CD14-positive monocyte (primary cell): ENCODE measurements at regions not wholly inside any gene's neighbourhood (a gene's known extent, or its start where the extent isn't known, plus 50 kb on each side); places are given as distances from the start of the nearest gene placed in this dataset.

Source experiments
- DNase-seq, 3 donors: peaks; one replicate each; pipeline ENCODE4 v3.0.0-alpha.2; 2011 to 2022
- H2AFZ ChIP-seq: 2 replicates; pipeline ENCODE4 v1.6.0; 2012; ENCODE audit warnings: mild to moderate bottlenecking, low read depth, low read length, inconsistent platforms; ENCODE audit not compliant: insufficient read depth, poor library complexity, severe bottlenecking
- H3K27ac ChIP-seq, 2 donors: 1 replicate in 1 of 2; 2 replicates in 1 of 2; pipeline ENCODE4 v1.5.1; 2012 to 2013; ENCODE audit warnings: low read length in 2 of 2, control low read depth in 1 of 2, inconsistent platforms in 1 of 2, low read depth in 1 of 2, mild to moderate bottlenecking in 1 of 2
- H3K27me3 ChIP-seq, 2 donors: one replicate each; pipeline versions ENCODE4 v1.6.0 to v1.6.1; 2011 to 2013; ENCODE audit warnings: low read length in 2 of 2; ENCODE audit not compliant: control insufficient read depth in 2 of 2, insufficient read depth in 2 of 2
- H3K36me3 ChIP-seq, 2 donors: replicated peaks in 1 of 2; 1 replicate in 1 of 2; 2 replicates in 1 of 2; pipeline versions ENCODE4 v1.5.1 to v1.6.1; 2012 to 2013; ENCODE audit warnings: low read length in 2 of 2, control low read depth in 1 of 2, inconsistent platforms in 1 of 2, mild to moderate bottlenecking in 1 of 2; ENCODE audit not compliant: insufficient read depth in 2 of 2, control insufficient read depth in 1 of 2
- H3K4me1 ChIP-seq, 2 donors: 1 replicate in 1 of 2; 2 replicates in 1 of 2; pipeline versions ENCODE4 v1.5.1 to v1.6.1; 2012 to 2013; ENCODE audit warnings: low read length in 2 of 2, control low read depth in 1 of 2, inconsistent platforms in 1 of 2, mild to moderate bottlenecking in 1 of 2, moderate library complexity in 1 of 2; ENCODE audit not compliant: insufficient read depth in 2 of 2, control insufficient read depth in 1 of 2
- H3K4me2 ChIP-seq: replicated peaks from 2 replicates; pipeline ENCODE3; 2012; ENCODE audit warnings: low read length, moderate library complexity, mild to moderate bottlenecking; ENCODE audit not compliant: poor library complexity, severe bottlenecking; ENCODE audit errors: extremely low read depth
- H3K4me3 ChIP-seq, 3 experiments: fragments of 200-600 bp in 1 of 3; sonication (generic) in 1 of 3; replicated peaks in 1 of 3; 1 replicate in 2 of 3; 2 replicates in 1 of 3; pipeline ENCODE4 v1.5.1; 2011 to 2013; ENCODE audit warnings: low read length in 3 of 3, mild to moderate bottlenecking in 3 of 3, control low read depth in 2 of 3, low read depth in 2 of 3, inconsistent platforms in 1 of 3, moderate library complexity in 1 of 3
- H3K79me2 ChIP-seq: 2 replicates; pipeline ENCODE4 v1.6.0; 2012; ENCODE audit warnings: mild to moderate bottlenecking, control low read depth, inconsistent platforms, low read length, moderate library complexity; ENCODE audit not compliant: insufficient read depth
- H3K9ac ChIP-seq: 2 replicates; pipeline ENCODE4 v1.6.0; 2017; ENCODE audit warnings: low read length, mild to moderate bottlenecking; ENCODE audit not compliant: insufficient read depth, poor library complexity, severe bottlenecking
- H3K9me3 ChIP-seq, 2 donors: replicated peaks in 1 of 2; 1 replicate in 1 of 2; 2 replicates in 1 of 2; pipeline versions ENCODE4 v1.5.1 to v1.6.1; 2012 to 2013; ENCODE audit warnings: low read length in 2 of 2, control low read depth in 1 of 2; ENCODE audit not compliant: control insufficient read depth in 1 of 2, insufficient read depth in 1 of 2
- H4K20me1 ChIP-seq: 2 replicates; pipeline ENCODE4 v1.6.0; 2012; ENCODE audit warnings: mild to moderate bottlenecking, low read length, control low read depth, moderate library complexity; ENCODE audit not compliant: insufficient read depth
- H3K27ac Mint-ChIP-seq, 7 donors: one replicate each; pipeline ENCODE4 v1.8.0; 2020; ENCODE audit warnings: mild to moderate bottlenecking in 7 of 7, mixed read lengths in 7 of 7, moderate library complexity in 6 of 7, inconsistent platforms in 2 of 7
- H3K27me3 Mint-ChIP-seq, 3 donors: one replicate each; pipeline ENCODE4 v1.8.0; 2021 to 2022; ENCODE audit warnings: low read depth in 3 of 3, mild to moderate bottlenecking in 3 of 3, mixed read lengths in 3 of 3, moderate library complexity in 3 of 3, inconsistent platforms in 1 of 3
- H3K36me3 Mint-ChIP-seq, 2 donors: one replicate each; pipeline ENCODE4 v1.8.0; 2020; ENCODE audit warnings: mixed read lengths in 2 of 2, inconsistent platforms in 1 of 2, mild to moderate bottlenecking in 1 of 2
- H3K4me1 Mint-ChIP-seq: one replicate; pipeline ENCODE4 v1.8.0; 2020; ENCODE audit warnings: mild to moderate bottlenecking, mixed read lengths
- H3K4me3 Mint-ChIP-seq, 2 donors: one replicate each; pipeline ENCODE4 v1.8.0; 2020; ENCODE audit warnings: mild to moderate bottlenecking in 2 of 2, mixed read lengths in 2 of 2, moderate library complexity in 1 of 2
- H3K9me3 Mint-ChIP-seq, 7 donors: one replicate each; pipeline ENCODE4 v1.8.0; 2020 to 2022; ENCODE audit warnings: mixed read lengths in 7 of 7, mild to moderate bottlenecking in 6 of 7, moderate library complexity in 6 of 7, inconsistent platforms in 2 of 7
- WGBS: methylation state at CpG from one replicate; pipeline ENCODE4 v1.1.5; 2013; ENCODE audit warnings: missing lambda C conversion rate; ENCODE audit not compliant: insufficient coverage; 5-methylcytosine and 5-hydroxymethylcytosine counted together
- intact Hi-C, 2 donors: fragments of 100-400 bp; cut with micrococcal nuclease; formaldehyde crosslinking; loops; one replicate each; pipeline versions ENCODE4 v1.15.0 to v1.15.1; 2023
- TF ChIP-seq, protein P1 (sequence below): fragments of 200-600 bp; IDR thresholded peaks from one replicate; pipeline ENCODE4 v1.8.0; 2022; ENCODE audit warnings: antibody characterized with exemption, mild to moderate bottlenecking

DNA sequence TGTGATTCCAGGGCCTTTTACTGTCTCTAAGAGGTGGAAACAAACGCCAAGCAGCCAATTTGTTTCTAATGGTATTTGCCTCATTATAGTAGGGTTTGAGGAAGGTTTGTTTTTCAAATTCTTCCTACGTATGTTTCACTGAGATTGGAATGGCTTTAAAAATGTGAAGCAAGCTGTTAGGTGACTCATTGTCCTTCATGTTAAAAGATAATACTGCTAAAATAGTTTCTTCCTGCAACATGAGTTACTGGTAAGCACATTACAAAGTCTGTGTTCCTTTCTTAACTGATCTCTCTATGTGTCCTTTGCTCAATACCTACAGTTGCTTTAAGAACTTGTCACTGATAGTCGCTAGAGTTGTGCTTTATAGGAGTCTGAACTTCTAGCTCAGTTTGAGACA is 1183.9 kb downstream of the RPA4 start:
- H3K9me3 Mint-ChIP-seq, result peaks cover 0 to 4% (median 0%) of the 10 kb centered on the region in 7 donors
- no peaks in the 10 kb centered on the region for H3K9me3 ChIP-seq

DNA sequence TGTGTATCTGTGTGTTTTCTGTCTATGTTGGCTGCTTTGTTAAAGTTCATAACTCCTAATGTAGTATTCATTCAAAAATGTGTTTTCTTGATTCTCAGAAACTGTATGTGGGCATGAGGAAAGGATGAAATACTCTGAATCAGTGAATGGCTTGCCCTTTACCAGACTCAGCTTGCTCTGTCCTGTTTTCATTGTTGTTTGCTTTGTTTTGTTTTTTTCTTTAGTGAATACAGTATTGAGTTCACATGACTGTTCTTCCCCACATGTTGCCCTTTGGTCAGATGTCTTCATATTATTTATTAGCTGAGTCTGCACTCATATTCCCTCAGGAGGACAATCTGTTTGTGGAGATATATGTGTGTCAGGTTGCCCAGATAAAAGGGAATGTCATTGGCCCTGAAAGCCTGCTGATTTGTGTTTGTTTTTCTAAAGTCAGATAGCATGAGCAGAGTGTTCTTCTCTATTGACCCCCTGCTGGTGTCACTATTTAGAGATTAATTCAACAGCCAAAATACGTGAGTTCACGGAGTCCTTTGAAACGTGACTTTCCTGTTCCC is 1184.4 kb downstream of the RPA4 start:
- H3K4me2 ChIP-seq, result no peak overlapping the region
- no peak overlapping the region for H3K27ac ChIP-seq
- H3K79me2 ChIP-seq, result no peaks in the 10 kb centered on the region
- no peak overlapping the region for H2AFZ ChIP-seq
- H3K4me3 ChIP-seq, result no peak overlapping the region
- no peak overlapping the region for H3K4me3 Mint-ChIP-seq
- peaks cover 0 to 1% (median 0%) of the 10 kb centered on the region in 3 donors for H3K27me3 Mint-ChIP-seq
- H4K20me1 ChIP-seq, result no peaks in the 10 kb centered on the region
- H3K27me3 ChIP-seq, result no peaks in the 10 kb centered on the region
- no CpG with 5 or more reads among the region's 3 CpGs for WGBS
- intact Hi-C loops, result no loop called here
- no peak overlapping the region for H3K27ac Mint-ChIP-seq
- no peaks in the 10 kb centered on the region for H3K36me3 ChIP-seq
- TF ChIP-seq, protein P1, sequence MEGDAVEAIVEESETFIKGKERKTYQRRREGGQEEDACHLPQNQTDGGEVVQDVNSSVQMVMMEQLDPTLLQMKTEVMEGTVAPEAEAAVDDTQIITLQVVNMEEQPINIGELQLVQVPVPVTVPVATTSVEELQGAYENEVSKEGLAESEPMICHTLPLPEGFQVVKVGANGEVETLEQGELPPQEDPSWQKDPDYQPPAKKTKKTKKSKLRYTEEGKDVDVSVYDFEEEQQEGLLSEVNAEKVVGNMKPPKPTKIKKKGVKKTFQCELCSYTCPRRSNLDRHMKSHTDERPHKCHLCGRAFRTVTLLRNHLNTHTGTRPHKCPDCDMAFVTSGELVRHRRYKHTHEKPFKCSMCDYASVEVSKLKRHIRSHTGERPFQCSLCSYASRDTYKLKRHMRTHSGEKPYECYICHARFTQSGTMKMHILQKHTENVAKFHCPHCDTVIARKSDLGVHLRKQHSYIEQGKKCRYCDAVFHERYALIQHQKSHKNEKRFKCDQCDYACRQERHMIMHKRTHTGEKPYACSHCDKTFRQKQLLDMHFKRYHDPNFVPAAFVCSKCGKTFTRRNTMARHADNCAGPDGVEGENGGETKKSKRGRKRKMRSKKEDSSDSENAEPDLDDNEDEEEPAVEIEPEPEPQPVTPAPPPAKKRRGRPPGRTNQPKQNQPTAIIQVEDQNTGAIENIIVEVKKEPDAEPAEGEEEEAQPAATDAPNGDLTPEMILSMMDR, result no peak
- H3K9ac ChIP-seq, result no peak overlapping the region
- H3K9me3 ChIP-seq, result no peaks in the 10 kb centered on the region
- H3K9me3 Mint-ChIP-seq, result peaks cover 0 to 6% (median 2%) of the 10 kb centered on the region in 7 donors
- H3K4me1 ChIP-seq, result no peaks in the 10 kb centered on the region
- H3K36me3 Mint-ChIP-seq, result no peaks in the 10 kb centered on the region
- no peak for DNase-seq
- H3K4me1 Mint-ChIP-seq, result no peaks in the 10 kb centered on the region

More for the DNA sequence above, 1183.9 kb downstream of the RPA4 start:
- Histone ChIP-seq H4K20me1 (no peaks in the 10 kb centered on the region), H3K27ac (no peak overlapping the region), H2AFZ (no peak overlapping the region), H3K79me2 (no peaks in the 10 kb centered on the region), H3K36me3 (no peaks in the 10 kb centered on the region), H3K27me3 (no peaks in the 10 kb centered on the region), H3K4me3 (no peak overlapping the region), H3K9ac (no peak overlapping the region), H3K4me2 (no peak overlapping the region), H3K4me1 (no peaks in the 10 kb centered on the region)
- TF ChIP-seq, protein P1, result no peak
- Mint-ChIP-seq H3K4me1 (no peaks in the 10 kb centered on the region), H3K27ac (no peak overlapping the region), H3K4me3 (no peak overlapping the region), H3K36me3 (no peaks in the 10 kb centered on the region), H3K27me3 (peaks cover 0 to 1% (median 0%) of the 10 kb centered on the region in 3 donors)
- intact Hi-C loops, result no loop called here
- DNase-seq, result no peak
- no CpG with 5 or more reads among the region's 3 CpGs for WGBS
